Pulmonary artery endothelial cell (primary cell): ENCODE measurements at regions not wholly inside any gene's neighbourhood (a gene's known extent, or its start where the extent isn't known, plus 50 kb on each side); places are given as distances from the start of the nearest gene placed in this dataset.

Source experiments
- DNase-seq: peaks from one replicate; pipeline ENCODE4 v3.0.0-alpha.2; 2011; ENCODE audit warnings: low read depth, low spot score

DNA sequence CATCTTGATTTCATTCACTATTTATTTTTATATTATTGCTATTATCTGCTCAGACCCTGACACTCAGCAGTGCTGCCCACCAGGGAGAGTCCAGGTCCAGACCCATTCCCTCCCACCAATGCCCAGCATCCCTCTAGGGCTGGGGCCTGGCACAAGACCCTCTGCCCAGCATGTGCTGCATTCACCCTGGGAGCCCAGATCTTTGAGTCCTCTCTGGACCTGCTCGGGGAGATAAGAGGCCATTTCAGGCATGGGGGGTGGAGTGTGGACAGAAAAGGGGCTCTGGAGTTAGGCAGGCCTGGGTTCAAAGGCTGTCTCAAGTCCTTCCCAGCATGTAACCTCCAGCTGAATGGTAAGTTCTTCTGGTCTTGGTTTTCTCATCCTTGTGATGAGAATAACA lies 209.6 kb downstream of the CYP26B1 start:
- no peak for DNase-seq

- no peak for DNase-seq
Measured at GRCh38 chr2:71937396-71937795, 210.3 kb downstream of the CYP26B1 start.

- DNase-seq, result no peak
Measured at GRCh38 chr2:71936076-71937030, 211.3 kb downstream of the CYP26B1 start.

GRCh38 chr2:71935262-71935848 lies 212.3 kb downstream of the CYP26B1 start:
- no peak for DNase-seq

GRCh38 chr2:71934595-71935261 lies 212.9 kb downstream of the CYP26B1 start:
- no peak for DNase-seq

DNA sequence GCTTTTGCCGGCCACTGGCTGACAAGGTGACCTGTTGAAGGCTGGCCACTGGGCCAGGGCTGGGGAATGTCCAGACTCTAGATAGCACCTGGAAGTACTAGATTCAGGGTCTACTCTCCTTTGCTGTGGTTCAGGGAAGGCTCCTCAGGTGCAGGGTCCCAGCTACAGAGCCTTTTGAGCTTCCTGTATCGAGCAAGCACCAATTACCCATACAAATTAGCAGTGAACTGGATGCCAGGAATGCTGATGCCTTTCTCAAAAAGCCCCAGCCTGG lies 213.4 kb downstream of the CYP26B1 start:
- no peak for DNase-seq

- DNase-seq, result no peak
Measured at GRCh38 chr2:71933467-71934319, 214.0 kb downstream of the CYP26B1 start.

DNA sequence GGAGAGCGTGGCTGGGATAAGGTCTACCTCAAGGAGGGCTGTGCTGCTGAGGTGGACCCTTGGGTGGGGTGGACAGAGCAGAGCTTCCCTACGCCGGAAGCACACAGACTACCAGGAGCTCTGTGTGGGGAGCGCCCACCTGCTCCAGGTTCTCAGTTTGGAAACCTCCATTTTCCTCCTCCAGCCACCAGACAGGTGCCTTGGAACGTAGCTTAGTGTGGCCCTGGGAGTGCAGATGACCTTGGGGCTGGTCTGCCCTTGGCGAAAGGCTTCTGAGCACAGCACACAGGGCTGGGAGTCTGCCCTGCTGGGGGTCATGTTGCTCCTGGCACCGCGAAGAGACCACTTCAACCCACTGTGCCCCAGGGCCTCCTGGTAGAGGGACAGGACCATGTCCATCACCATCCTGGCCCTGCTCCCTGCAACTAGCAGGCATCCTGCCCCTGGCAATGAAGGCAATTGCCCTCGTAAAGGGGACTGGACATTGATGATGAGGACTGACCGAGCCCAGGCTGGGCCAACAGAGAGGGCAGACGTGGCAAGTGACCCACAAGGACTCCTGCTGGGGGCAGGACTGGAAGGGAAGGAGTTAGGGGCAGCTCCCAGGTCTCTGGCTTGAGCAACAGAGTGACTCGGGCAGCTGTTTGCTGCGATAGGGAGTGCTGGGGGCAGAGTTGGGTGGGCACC lies 214.7 kb downstream of the CYP26B1 start:
- no peak for DNase-seq

- no peak for DNase-seq
Measured at GRCh38 chr2:71932037-71932779, 215.5 kb downstream of the CYP26B1 start.

DNA sequence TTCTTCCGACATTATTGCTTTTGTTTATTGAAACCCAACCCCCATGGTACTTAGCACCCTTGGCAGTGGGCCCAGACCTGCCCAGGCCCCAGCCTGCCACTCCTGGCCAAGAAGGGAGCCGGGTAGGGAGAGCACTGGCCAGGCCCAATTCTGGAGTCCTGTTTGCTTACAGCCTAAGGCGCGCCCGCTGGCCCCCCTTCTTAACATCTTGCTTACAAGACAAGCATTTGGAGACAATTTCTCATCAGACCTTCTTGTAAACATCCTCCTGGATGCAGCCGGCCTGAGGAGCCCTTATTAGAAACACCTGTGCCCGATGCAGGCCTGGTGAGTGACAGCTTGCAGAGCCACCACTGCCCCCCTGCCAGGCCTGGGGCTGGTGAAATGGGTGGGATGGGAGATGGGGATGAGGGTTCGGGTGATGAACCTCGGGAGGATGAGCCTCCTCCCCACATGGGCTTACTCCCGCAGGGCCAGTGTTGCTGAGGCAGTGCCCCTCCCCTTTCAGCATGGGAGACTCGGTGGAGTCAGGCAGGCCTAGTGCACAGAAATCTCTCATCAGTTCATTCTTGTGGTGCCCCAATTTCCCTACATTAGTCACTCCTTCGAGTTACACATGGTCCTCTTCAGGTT lies 217.5 kb downstream of the CYP26B1 start:
- no peak for DNase-seq

DNA sequence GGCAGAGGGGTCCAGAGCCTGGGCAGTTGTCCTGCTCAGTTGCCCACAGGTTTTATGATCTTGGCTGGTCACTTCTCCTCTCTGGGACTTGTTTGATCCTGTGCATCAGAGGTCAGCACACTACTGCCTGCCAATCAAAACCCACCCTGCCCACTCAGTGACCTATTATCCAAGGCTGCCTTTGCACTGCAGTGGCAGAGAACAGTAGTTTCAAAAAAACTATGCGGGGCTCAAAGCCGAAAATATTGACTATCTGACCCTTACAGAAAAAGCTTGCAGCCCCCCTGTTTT lies 218.2 kb downstream of the CYP26B1 start:
- DNase-seq, result no peak

DNA sequence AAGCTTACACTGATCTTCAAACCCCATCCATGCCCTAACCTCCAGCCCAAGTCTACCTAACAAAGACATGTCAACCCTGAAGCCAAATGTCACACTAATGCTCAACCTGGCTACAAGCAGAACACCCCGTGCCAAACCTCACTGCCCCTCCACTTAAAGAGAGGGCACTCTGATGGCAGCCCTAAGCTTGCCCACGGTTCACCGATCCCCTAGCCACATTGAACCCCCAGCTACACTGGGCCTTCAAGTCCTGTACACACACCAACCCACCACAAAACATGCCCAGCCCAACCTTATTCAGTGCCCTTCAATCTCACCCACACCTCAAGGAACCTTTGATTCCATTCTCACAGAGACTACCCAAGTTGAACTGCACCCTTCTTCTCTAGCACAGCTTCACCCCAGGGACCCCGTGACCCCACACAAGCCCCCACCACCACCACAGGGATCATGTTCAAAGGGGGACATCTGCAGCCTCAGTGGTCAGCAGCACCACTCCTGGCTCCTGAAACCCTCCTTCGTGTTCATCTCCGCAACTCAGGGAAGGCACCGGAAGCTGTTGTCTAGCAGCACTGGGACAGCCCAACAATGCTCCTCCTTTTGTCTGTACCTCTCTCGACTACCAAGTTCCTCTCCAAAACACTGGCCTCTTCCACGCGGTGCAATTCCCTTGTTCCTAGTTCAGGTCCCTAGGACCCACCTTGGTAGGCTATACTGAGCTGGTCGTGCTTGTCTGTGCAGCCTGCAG lies 218.8 kb downstream of the CYP26B1 start:
- DNase-seq, result no peak

- no peak for DNase-seq
Measured at GRCh38 chr2:71927757-71928715, 219.6 kb downstream of the CYP26B1 start.

- DNase-seq, result no peak
Measured at GRCh38 chr2:71926876-71927756, 220.5 kb downstream of the CYP26B1 start.

DNA sequence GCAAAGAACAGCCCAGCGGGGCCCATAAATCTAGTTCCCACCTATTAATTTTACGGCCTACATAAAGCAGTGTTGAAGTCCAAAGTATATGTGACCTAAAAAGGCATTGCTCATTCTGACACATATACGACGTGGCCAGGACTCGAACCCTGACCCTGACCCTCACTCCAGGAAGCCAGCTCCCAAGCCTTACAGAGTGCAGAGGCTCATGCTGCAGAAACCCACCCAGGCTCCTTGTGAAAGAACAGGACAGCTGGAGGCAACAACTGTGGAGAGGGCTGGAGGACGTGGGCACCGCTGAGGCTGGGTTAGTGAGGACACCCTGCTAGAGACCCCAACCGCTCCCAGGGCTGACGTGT lies 221.6 kb downstream of the CYP26B1 start:
- DNase-seq, result no peak

GRCh38 chr2:71925268-71926088 lies 222.2 kb downstream of the CYP26B1 start:
- DNase-seq, result no peak
